Loucy (cell line): ENCODE measurements at regions not wholly inside any gene's neighbourhood (a gene's known extent, or its start where the extent isn't known, plus 50 kb on each side); places are given as distances from the start of the nearest gene placed in this dataset.

Experiments used
- H2AFZ ChIP-seq: fragments of 200-600 bp; sonication (generic); 2 replicates; pipeline ENCODE4 v1.6.0; 2016; ENCODE audit warnings: antibody characterized with exemption, mild to moderate bottlenecking, low read length, moderate library complexity
- H3F3A ChIP-seq: fragments of 200-600 bp; 2 replicates; pipeline ENCODE4 v1.6.0; 2016; ENCODE audit warnings: antibody characterized with exemption, low read depth, mild to moderate bottlenecking
- H3K27me3 ChIP-seq: fragments of 200-600 bp; sonication (generic); 2 replicates; pipeline ENCODE4 v1.6.1; 2014; ENCODE audit warnings: low read length, mild to moderate bottlenecking; ENCODE audit not compliant: insufficient read depth, poor library complexity, severe bottlenecking
- H3K36me3 ChIP-seq: fragments of 200-600 bp; sonication (generic); 2 replicates; pipeline ENCODE4 v1.6.1; 2016; ENCODE audit warnings: low read length; ENCODE audit not compliant: insufficient read depth
- H3K4me1 ChIP-seq: fragments of 200-600 bp; sonication (generic); 2 replicates; pipeline ENCODE4 v1.5.1; 2014; ENCODE audit warnings: low read length, mild to moderate bottlenecking; ENCODE audit not compliant: insufficient read depth, poor library complexity, severe bottlenecking
- H3K4me2 ChIP-seq: fragments of 200-600 bp; sonication (generic); 2 replicates; pipeline ENCODE4 v1.6.0; 2014; ENCODE audit warnings: antibody characterized with exemption, low read length, low read depth, mild to moderate bottlenecking; ENCODE audit not compliant: poor library complexity, severe bottlenecking
- H3K4me3 ChIP-seq: fragments of 200-600 bp; sonication (generic); 2 replicates; pipeline ENCODE4 v1.5.1; 2014; ENCODE audit warnings: low read length, mild to moderate bottlenecking, mixed read lengths; ENCODE audit not compliant: poor library complexity, severe bottlenecking
- H3K79me2 ChIP-seq: fragments of 200-600 bp; sonication (generic); 2 replicates; pipeline ENCODE4 v1.6.1; 2014; ENCODE audit warnings: low read length; ENCODE audit not compliant: insufficient read depth
- H3K9ac ChIP-seq: fragments of 200-600 bp; sonication (generic); 2 replicates; pipeline ENCODE4 v1.6.0; 2014; ENCODE audit warnings: mild to moderate bottlenecking, low read depth, low read length, moderate library complexity; ENCODE audit not compliant: poor library complexity, severe bottlenecking
- H3K9me2 ChIP-seq: fragments of 200-600 bp; sonication (generic); replicated peaks from 2 replicates; pipeline ENCODE4 v1.6.1; 2016; ENCODE audit warnings: low read depth, low read length, mixed read lengths
- H3K9me3 ChIP-seq: fragments of 200-600 bp; sonication (generic); 2 replicates; pipeline ENCODE4 v1.6.1; 2014; ENCODE audit warnings: mild to moderate bottlenecking, antibody characterized with exemption, low read length, low read depth; ENCODE audit not compliant: insufficient read depth
- H4K20me1 ChIP-seq: fragments of 200-600 bp; sonication (generic); 2 replicates; pipeline ENCODE4 v1.6.0; 2014; ENCODE audit warnings: antibody characterized with exemption, low read length, mild to moderate bottlenecking; ENCODE audit not compliant: insufficient read depth, poor library complexity, severe bottlenecking
- EZH2phosphoT487 ChIP-seq: fragments of 200-600 bp; IDR thresholded peaks from 2 replicates; pipeline ENCODE4 v1.6.1; 2018; ENCODE audit warnings: antibody characterized with exemption, mild to moderate bottlenecking, moderate library complexity, borderline replicate concordance
- TF ChIP-seq, protein P1 (sequence below): fragments of 200-600 bp; sonication (generic); conservative IDR thresholded peaks from 2 replicates; pipeline ENCODE4 v1.5.1; 2014; ENCODE audit warnings: mild to moderate bottlenecking, antibody characterized with exemption, low read length

GRCh38 chr21:31480228-31480627, 136.2 kb upstream of the TIAM1 start:
- H3K4me1 ChIP-seq, result no peaks in the 10 kb centered on the region
- H3K9ac ChIP-seq, result no peak overlapping the region
- H3K4me3 ChIP-seq, result no peak overlapping the region
- no peaks in the 10 kb centered on the region for H3K9me2 ChIP-seq
- H3K27me3 ChIP-seq, result no peaks in the 10 kb centered on the region
- peaks cover 52% of the 10 kb centered on the region; the same call in 1 of the 2 replicates for H3K79me2 ChIP-seq
- no peak overlapping the region for H3K4me2 ChIP-seq
- no peak overlapping the region for H2AFZ ChIP-seq
- H3F3A ChIP-seq, result no peaks in the 10 kb centered on the region
- peaks cover 10% of the 10 kb centered on the region; the same call in 1 of the 2 replicates for H3K9me3 ChIP-seq
- peaks cover 7% of the 10 kb centered on the region; the same call in 1 of the 2 replicates for H3K36me3 ChIP-seq
- TF ChIP-seq EZH2phosphoT487, result no peak
- TF ChIP-seq, protein P1, sequence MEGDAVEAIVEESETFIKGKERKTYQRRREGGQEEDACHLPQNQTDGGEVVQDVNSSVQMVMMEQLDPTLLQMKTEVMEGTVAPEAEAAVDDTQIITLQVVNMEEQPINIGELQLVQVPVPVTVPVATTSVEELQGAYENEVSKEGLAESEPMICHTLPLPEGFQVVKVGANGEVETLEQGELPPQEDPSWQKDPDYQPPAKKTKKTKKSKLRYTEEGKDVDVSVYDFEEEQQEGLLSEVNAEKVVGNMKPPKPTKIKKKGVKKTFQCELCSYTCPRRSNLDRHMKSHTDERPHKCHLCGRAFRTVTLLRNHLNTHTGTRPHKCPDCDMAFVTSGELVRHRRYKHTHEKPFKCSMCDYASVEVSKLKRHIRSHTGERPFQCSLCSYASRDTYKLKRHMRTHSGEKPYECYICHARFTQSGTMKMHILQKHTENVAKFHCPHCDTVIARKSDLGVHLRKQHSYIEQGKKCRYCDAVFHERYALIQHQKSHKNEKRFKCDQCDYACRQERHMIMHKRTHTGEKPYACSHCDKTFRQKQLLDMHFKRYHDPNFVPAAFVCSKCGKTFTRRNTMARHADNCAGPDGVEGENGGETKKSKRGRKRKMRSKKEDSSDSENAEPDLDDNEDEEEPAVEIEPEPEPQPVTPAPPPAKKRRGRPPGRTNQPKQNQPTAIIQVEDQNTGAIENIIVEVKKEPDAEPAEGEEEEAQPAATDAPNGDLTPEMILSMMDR, result no peak
- H4K20me1 ChIP-seq, result no peaks in the 10 kb centered on the region

GRCh38 chr21:31479714-31480113, 135.7 kb upstream of the TIAM1 start:
- no peaks in the 10 kb centered on the region for H4K20me1 ChIP-seq
- H3K4me3 ChIP-seq, result no peak overlapping the region
- H3K4me1 ChIP-seq, result no peaks in the 10 kb centered on the region
- H3K36me3 ChIP-seq, result peaks cover 7% of the 10 kb centered on the region; the same call in 1 of the 2 replicates
- no peaks in the 10 kb centered on the region for H3K9me2 ChIP-seq
- peaks cover 52% of the 10 kb centered on the region; the same call in 1 of the 2 replicates for H3K79me2 ChIP-seq
- TF ChIP-seq, protein P1, result no peak
- no peak for TF ChIP-seq EZH2phosphoT487
- no peak overlapping the region for H3K4me2 ChIP-seq
- no peak overlapping the region for H3K9ac ChIP-seq
- no peaks in the 10 kb centered on the region for H3F3A ChIP-seq
- H2AFZ ChIP-seq, result no peak overlapping the region
- no peaks in the 10 kb centered on the region for H3K27me3 ChIP-seq
- peaks cover 10% of the 10 kb centered on the region; the same call in 1 of the 2 replicates for H3K9me3 ChIP-seq

DNA sequence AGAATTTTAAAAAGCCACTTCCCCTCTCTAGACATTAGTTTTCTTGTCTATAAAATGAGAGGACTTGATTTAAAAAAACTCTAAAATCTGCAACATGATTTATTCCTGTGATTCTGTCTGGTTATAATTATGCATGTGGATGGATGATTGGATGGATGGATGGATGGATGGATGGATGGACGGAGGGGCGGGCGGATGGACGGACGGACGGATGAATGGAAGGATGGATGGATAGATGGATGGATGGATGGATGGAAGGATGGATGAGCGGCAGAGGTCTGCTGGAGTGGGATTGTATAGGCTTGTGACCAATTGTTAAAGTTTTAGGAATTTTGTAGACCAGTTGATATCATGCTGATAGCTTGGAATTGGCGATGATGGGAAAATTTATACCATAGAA, 135.2 kb upstream of the TIAM1 start:
- Histone ChIP-seq H3K79me2 (peaks cover 48% of the 10 kb centered on the region), H3K4me2 (no peak overlapping the region), H3K9me3 (peaks cover 10% of the 10 kb centered on the region; the same call in 1 of the 2 replicates), H4K20me1 (no peaks in the 10 kb centered on the region), H3K27me3 (no peaks in the 10 kb centered on the region), H2AFZ (no peak overlapping the region), H3F3A (no peaks in the 10 kb centered on the region), H3K4me3 (no peak overlapping the region), H3K9ac (no peak overlapping the region), H3K36me3 (peaks cover 7% of the 10 kb centered on the region; the same call in 1 of the 2 replicates), H3K9me2 (no peaks in the 10 kb centered on the region), H3K4me1 (no peaks in the 10 kb centered on the region)
- no peak for TF ChIP-seq EZH2phosphoT487
- TF ChIP-seq, protein P1, result no peak
